ENCODE measurements at regions not wholly inside any gene's neighbourhood (a gene's known extent, or its start where the extent isn't known, plus 50 kb on each side); places are given as distances from the start of the nearest gene placed in this dataset.

GRCh38 chr4:183783306-183783705, 121.8 kb upstream of the STOX2 start:
- TF ChIP-seq, protein P1, sequence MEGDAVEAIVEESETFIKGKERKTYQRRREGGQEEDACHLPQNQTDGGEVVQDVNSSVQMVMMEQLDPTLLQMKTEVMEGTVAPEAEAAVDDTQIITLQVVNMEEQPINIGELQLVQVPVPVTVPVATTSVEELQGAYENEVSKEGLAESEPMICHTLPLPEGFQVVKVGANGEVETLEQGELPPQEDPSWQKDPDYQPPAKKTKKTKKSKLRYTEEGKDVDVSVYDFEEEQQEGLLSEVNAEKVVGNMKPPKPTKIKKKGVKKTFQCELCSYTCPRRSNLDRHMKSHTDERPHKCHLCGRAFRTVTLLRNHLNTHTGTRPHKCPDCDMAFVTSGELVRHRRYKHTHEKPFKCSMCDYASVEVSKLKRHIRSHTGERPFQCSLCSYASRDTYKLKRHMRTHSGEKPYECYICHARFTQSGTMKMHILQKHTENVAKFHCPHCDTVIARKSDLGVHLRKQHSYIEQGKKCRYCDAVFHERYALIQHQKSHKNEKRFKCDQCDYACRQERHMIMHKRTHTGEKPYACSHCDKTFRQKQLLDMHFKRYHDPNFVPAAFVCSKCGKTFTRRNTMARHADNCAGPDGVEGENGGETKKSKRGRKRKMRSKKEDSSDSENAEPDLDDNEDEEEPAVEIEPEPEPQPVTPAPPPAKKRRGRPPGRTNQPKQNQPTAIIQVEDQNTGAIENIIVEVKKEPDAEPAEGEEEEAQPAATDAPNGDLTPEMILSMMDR (IDR thresholded peaks at IDR 0.05; ENCODE audit: poor library complexity, severe bottlenecking) = no peak
- TF ChIP-seq TAF1 (IDR thresholded peaks at IDR 0.05; ENCODE audit: low read depth) (no peak), EZH2 (IDR thresholded peaks at IDR 0.05; ENCODE audit: borderline replicate concordance, insufficient read depth, low read length, poor library complexity, severe bottlenecking) (no peak), SMC3 (conservative IDR thresholded peaks at IDR 0.05; ENCODE audit: poor library complexity) (no peak), EP300 (conservative IDR thresholded peaks at IDR 0.05; ENCODE audit: poor library complexity, severe bottlenecking) (no peak)

Measured in neural cell (in vitro differentiated cells).